Neural cell (in vitro differentiated cells): ENCODE measurements at regions not wholly inside any gene's neighbourhood (a gene's known extent, or its start where the extent isn't known, plus 50 kb on each side); places are given as distances from the start of the nearest gene placed in this dataset.

Experiments
- H2AFZ ChIP-seq: fragments of 200-600, 300-800 bp; sonication (generic), shearing (Covaris generic); 2 replicates; pipeline ENCODE4 v1.6.0; 2014; ENCODE audit warnings: low read depth, mild to moderate bottlenecking, antibody characterized with exemption, low read length, moderate library complexity
- H3F3A ChIP-seq: fragments of 200-600 bp; shearing (Covaris generic); 2 replicates; pipeline ENCODE4 v1.6.1; 2016; ENCODE audit warnings: mild to moderate bottlenecking, moderate library complexity, mixed read lengths, antibody characterized with exemption, low read length; ENCODE audit not compliant: insufficient read depth, poor library complexity, severe bottlenecking
- H3K27ac ChIP-seq: fragments of 200-600, 300-800 bp; sonication (generic), shearing (Covaris generic); 2 replicates; pipeline ENCODE4 v1.5.1; 2014; ENCODE audit warnings: mild to moderate bottlenecking, low read length, moderate library complexity
- H3K27me3 ChIP-seq: fragments of 300-800, 200-600 bp; sonication (generic), shearing (Covaris generic); 2 replicates; pipeline ENCODE4 v1.6.0; 2014; ENCODE audit warnings: mild to moderate bottlenecking, low read depth, low read length, moderate library complexity; ENCODE audit not compliant: insufficient read depth
- H3K36me3 ChIP-seq: fragments of 300-800, 200-600 bp; sonication (generic), shearing (Covaris generic); 2 replicates; pipeline ENCODE4 v1.5.1; 2014; ENCODE audit warnings: mild to moderate bottlenecking, antibody characterized with exemption, low read length, moderate library complexity; ENCODE audit not compliant: insufficient read depth
- H3K4me2 ChIP-seq: fragments of 300-800, 200-600 bp; sonication (generic), shearing (Covaris generic); 2 replicates; pipeline ENCODE4 v1.6.0; 2014; ENCODE audit warnings: mild to moderate bottlenecking, low read length
- H3K4me3 ChIP-seq: fragments of 300-800, 200-600 bp; sonication (generic), shearing (Covaris generic); 2 replicates; pipeline ENCODE4 v1.5.1; 2014; ENCODE audit warnings: mild to moderate bottlenecking, low read length, moderate library complexity
- H3K79me2 ChIP-seq: fragments of 200-600 bp; shearing (Covaris generic); replicated peaks from 2 replicates; pipeline ENCODE4 v1.6.0; 2014; ENCODE audit warnings: mild to moderate bottlenecking, low read length, moderate library complexity; ENCODE audit not compliant: insufficient read depth
- H3K9ac ChIP-seq: fragments of 300-800, 200-600 bp; sonication (generic), shearing (Covaris generic); 2 replicates; pipeline ENCODE4 v1.6.1; 2016; ENCODE audit warnings: mild to moderate bottlenecking, low read length, mixed read lengths
- H3K9me2 ChIP-seq: fragments of 200-600 bp; shearing (Covaris generic); 2 replicates; pipeline ENCODE4 v1.6.1; 2016; ENCODE audit warnings: mild to moderate bottlenecking, low read length, mixed read lengths; ENCODE audit not compliant: insufficient read depth
- H3K9me3 ChIP-seq: fragments of 200-600, 300-800 bp; sonication (generic), shearing (Covaris generic); 2 replicates; pipeline ENCODE4 v1.6.1; 2016; ENCODE audit warnings: mild to moderate bottlenecking, mixed run types, low read length, moderate library complexity, mixed read lengths
- H4K20me1 ChIP-seq: fragments of 200-600 bp; shearing (Covaris generic); 2 replicates; pipeline ENCODE4 v1.6.1; 2016; ENCODE audit warnings: mild to moderate bottlenecking, mixed run types; ENCODE audit not compliant: insufficient read depth
- EP300 ChIP-seq: fragments of 450-650 bp; conservative IDR thresholded peaks from 2 replicates; pipeline ENCODE4 v1.6.1; 2014; ENCODE audit warnings: antibody characterized with exemption, mild to moderate bottlenecking, moderate library complexity; ENCODE audit not compliant: poor library complexity, severe bottlenecking
- EZH2 ChIP-seq: fragments of 200-600, 300-800 bp; shearing (Covaris generic), sonication (generic); IDR thresholded peaks from 2 replicates; pipeline ENCODE4 v1.6.1; 2014; ENCODE audit warnings: antibody characterized with exemption, low read length, borderline replicate concordance, mild to moderate bottlenecking; ENCODE audit not compliant: insufficient read depth, poor library complexity, severe bottlenecking
- MXI1 ChIP-seq: fragments of 450-650 bp; conservative IDR thresholded peaks from 2 replicates; pipeline ENCODE4 v1.6.1; 2014; ENCODE audit warnings: antibody characterized with exemption, mild to moderate bottlenecking; ENCODE audit not compliant: poor library complexity, severe bottlenecking
- POLR2AphosphoS5 ChIP-seq: IDR thresholded peaks from 2 replicates; pipeline ENCODE4 v1.6.1; 2012
- RAD21 ChIP-seq: fragments of 450-650 bp; conservative IDR thresholded peaks from 2 replicates; pipeline ENCODE4 v1.6.1; 2014; ENCODE audit warnings: antibody characterized with exemption, mild to moderate bottlenecking, moderate library complexity
- SMC3 ChIP-seq: fragments of 450-650 bp; conservative IDR thresholded peaks from 2 replicates; pipeline ENCODE4 v1.6.1; 2014; ENCODE audit warnings: antibody characterized with exemption, mild to moderate bottlenecking, moderate library complexity; ENCODE audit not compliant: poor library complexity
- TAF1 ChIP-seq: IDR thresholded peaks from 2 replicates; pipeline ENCODE4 v1.6.1; 2012; ENCODE audit warnings: low read depth
- TF ChIP-seq, protein P1 (sequence below): fragments of 450-650 bp; IDR thresholded peaks from 2 replicates; pipeline ENCODE4 v1.5.1; 2014; ENCODE audit warnings: antibody characterized with exemption, mild to moderate bottlenecking, moderate library complexity; ENCODE audit not compliant: poor library complexity, severe bottlenecking
- TF ChIP-seq, protein P2 (sequence below): IDR thresholded peaks from 2 replicates; pipeline ENCODE4 v1.6.1; 2012; ENCODE audit warnings: borderline replicate concordance

DNA sequence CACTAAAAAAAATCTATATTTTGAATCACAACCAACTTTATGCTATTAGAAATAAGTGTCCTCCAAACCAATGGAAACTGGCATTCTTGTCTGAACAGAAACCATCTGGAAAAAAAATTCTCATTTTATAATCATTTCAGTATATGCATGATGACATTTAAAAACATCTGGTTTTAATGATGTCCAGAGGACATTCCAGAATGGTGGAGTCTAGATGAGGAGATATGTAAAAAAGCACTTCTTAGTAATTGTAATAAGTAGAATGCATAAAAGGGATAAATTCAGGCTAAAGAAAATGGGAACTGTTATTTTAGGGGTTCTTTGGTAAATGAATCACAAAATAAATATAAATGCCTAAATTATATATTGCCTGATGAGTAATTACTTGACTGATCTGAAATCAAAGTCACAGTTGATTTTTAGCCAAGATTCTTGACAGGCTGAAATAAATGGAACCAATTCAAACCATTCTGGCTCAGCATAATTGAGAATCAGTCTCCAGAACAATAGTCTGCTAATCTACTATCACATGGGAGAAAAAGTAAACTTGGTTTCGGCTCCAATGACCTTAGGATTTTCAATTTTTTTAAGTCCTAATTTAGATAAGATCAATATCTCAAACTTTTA is 636.6 kb downstream of the FAT4 start:
- Histone ChIP-seq H4K20me1 (no peaks in the 10 kb centered on the region), H3K27ac (no peak overlapping the region), H3K36me3 (no peaks in the 10 kb centered on the region), H3K79me2 (no peaks in the 10 kb centered on the region), H3K4me3 (no peak overlapping the region), H3F3A (no peaks in the 10 kb centered on the region), H3K4me2 (no peak overlapping the region), H3K27me3 (no peaks in the 10 kb centered on the region), H2AFZ (no peak overlapping the region), H3K9me3 (no peaks in the 10 kb centered on the region), H3K9ac (no peak overlapping the region), H3K9me2 (no peaks in the 10 kb centered on the region)
- TF ChIP-seq SMC3 (no peak), EZH2 (no peak), POLR2AphosphoS5 (no peak), RAD21 (no peak), MXI1 (no peak), EP300 (no peak), TAF1 (no peak)
- TF ChIP-seq, protein P1, sequence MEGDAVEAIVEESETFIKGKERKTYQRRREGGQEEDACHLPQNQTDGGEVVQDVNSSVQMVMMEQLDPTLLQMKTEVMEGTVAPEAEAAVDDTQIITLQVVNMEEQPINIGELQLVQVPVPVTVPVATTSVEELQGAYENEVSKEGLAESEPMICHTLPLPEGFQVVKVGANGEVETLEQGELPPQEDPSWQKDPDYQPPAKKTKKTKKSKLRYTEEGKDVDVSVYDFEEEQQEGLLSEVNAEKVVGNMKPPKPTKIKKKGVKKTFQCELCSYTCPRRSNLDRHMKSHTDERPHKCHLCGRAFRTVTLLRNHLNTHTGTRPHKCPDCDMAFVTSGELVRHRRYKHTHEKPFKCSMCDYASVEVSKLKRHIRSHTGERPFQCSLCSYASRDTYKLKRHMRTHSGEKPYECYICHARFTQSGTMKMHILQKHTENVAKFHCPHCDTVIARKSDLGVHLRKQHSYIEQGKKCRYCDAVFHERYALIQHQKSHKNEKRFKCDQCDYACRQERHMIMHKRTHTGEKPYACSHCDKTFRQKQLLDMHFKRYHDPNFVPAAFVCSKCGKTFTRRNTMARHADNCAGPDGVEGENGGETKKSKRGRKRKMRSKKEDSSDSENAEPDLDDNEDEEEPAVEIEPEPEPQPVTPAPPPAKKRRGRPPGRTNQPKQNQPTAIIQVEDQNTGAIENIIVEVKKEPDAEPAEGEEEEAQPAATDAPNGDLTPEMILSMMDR: no peak
- TF ChIP-seq, protein P2, sequence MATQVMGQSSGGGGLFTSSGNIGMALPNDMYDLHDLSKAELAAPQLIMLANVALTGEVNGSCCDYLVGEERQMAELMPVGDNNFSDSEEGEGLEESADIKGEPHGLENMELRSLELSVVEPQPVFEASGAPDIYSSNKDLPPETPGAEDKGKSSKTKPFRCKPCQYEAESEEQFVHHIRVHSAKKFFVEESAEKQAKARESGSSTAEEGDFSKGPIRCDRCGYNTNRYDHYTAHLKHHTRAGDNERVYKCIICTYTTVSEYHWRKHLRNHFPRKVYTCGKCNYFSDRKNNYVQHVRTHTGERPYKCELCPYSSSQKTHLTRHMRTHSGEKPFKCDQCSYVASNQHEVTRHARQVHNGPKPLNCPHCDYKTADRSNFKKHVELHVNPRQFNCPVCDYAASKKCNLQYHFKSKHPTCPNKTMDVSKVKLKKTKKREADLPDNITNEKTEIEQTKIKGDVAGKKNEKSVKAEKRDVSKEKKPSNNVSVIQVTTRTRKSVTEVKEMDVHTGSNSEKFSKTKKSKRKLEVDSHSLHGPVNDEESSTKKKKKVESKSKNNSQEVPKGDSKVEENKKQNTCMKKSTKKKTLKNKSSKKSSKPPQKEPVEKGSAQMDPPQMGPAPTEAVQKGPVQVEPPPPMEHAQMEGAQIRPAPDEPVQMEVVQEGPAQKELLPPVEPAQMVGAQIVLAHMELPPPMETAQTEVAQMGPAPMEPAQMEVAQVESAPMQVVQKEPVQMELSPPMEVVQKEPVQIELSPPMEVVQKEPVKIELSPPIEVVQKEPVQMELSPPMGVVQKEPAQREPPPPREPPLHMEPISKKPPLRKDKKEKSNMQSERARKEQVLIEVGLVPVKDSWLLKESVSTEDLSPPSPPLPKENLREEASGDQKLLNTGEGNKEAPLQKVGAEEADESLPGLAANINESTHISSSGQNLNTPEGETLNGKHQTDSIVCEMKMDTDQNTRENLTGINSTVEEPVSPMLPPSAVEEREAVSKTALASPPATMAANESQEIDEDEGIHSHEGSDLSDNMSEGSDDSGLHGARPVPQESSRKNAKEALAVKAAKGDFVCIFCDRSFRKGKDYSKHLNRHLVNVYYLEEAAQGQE: no peak

DNA sequence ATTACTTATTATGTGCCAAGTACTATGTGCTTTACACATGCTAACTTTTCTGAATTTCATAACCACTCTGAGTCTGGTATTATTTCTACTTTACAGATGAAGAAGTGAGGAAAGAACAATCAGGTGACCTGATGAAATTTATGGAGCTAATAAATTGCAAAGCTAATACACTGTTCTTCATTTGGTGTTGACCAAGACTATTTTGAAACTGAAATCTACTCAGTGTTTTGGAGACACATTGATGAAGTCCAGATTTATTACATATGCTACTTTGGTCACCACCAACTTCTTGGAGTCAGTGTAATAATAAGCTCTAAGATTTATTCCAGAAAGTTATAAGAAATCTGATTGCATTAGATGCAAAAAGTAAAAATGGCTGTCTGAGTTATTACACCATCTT is 637.9 kb downstream of the FAT4 start:
- Histone ChIP-seq H3K9me2 (no peaks in the 10 kb centered on the region), H2AFZ (no peak overlapping the region), H3F3A (no peaks in the 10 kb centered on the region), H3K9ac (no peak overlapping the region), H3K27me3 (no peaks in the 10 kb centered on the region), H3K4me2 (no peak overlapping the region), H3K4me3 (no peak overlapping the region), H3K9me3 (no peaks in the 10 kb centered on the region), H3K79me2 (no peaks in the 10 kb centered on the region), H4K20me1 (no peaks in the 10 kb centered on the region), H3K36me3 (no peaks in the 10 kb centered on the region), H3K27ac (no peak overlapping the region)
- TF ChIP-seq RAD21 (no peak), EP300 (no peak), POLR2AphosphoS5 (no peak), TAF1 (no peak), EZH2 (no peak), SMC3 (no peak)
- TF ChIP-seq, protein P2: no peak
- TF ChIP-seq, protein P1: no peak
